AG09319 (cell line): ENCODE measurements at regions not wholly inside any gene's neighbourhood (a gene's known extent, or its start where the extent isn't known, plus 50 kb on each side); places are given as distances from the start of the nearest gene placed in this dataset.

Experiments used
- DNase-seq: peaks from one replicate; pipeline ENCODE4 v3.0.0-alpha.2; 2010; ENCODE audit warnings: low read depth; ENCODE audit errors: extremely low read depth
- TF ChIP-seq, protein P1 (sequence below): IDR thresholded peaks from 2 replicates; pipeline ENCODE4 v1.5.1; 2011; ENCODE audit warnings: low read depth, mild to moderate bottlenecking, inconsistent platforms, low read length, moderate library complexity

DNA sequence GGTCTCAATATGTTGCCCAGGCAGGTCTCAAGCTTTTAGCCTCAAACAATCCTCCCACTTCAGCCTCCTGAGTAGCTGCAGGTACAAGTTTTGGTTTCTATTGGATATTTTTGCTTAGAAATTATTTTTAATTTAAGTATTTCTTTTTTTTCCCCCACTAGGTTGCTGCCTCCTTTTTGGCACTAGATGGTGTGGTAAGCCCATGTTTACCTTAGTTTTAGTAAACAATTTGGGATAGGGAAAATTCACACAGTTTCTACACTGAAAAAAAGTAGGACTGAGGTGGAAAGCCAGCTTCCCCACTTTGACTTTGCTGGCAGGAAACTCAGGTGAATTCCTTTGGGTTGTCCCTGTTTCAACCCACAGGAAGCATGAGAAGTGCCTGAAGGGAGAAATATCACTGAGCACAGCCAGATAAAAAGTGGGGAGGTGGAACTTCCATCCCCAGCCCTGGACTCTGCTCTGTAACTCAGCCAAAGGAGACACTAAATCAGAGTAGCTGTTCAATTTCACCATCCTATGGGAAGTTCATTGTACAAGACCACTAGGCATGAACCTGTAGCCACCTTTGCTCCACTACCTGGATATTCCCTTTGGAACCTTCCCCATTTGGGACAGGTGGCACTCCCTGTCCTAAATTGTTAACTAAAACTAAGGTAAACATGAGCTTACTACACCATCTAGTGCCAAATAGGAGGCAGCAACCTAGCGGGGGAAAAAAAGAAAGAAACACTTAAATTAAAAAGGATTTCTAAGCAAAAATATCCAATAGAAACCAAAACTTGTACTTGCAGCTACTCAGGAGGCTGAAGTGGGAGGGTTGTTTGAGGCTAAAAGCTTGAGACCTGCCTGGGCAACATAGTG is 154.4 kb upstream of the FAT3 start:
- TF ChIP-seq, protein P1, sequence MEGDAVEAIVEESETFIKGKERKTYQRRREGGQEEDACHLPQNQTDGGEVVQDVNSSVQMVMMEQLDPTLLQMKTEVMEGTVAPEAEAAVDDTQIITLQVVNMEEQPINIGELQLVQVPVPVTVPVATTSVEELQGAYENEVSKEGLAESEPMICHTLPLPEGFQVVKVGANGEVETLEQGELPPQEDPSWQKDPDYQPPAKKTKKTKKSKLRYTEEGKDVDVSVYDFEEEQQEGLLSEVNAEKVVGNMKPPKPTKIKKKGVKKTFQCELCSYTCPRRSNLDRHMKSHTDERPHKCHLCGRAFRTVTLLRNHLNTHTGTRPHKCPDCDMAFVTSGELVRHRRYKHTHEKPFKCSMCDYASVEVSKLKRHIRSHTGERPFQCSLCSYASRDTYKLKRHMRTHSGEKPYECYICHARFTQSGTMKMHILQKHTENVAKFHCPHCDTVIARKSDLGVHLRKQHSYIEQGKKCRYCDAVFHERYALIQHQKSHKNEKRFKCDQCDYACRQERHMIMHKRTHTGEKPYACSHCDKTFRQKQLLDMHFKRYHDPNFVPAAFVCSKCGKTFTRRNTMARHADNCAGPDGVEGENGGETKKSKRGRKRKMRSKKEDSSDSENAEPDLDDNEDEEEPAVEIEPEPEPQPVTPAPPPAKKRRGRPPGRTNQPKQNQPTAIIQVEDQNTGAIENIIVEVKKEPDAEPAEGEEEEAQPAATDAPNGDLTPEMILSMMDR: no peak
- DNase-seq: no peak

DNA sequence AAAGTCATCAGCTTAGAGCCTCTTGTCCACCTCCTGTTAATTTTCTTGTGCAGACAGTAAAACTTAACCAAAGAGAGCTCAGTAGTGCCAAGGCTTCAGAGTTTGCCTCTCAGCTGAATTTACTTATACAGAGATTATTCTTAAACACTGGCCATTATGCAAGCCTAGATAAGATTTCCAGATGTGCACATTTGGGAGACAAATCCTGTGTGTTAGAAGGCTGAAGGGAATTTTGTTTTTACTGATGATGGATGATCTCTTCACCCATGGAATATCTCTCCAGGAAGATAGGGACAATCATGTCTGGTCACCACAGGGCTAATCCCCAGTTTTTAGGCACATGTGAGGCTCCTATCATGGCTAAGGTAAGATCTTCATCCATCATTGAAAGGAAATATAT is 157.6 kb upstream of the FAT3 start:
- no peak for DNase-seq
- TF ChIP-seq, protein P1: no peak

DNA sequence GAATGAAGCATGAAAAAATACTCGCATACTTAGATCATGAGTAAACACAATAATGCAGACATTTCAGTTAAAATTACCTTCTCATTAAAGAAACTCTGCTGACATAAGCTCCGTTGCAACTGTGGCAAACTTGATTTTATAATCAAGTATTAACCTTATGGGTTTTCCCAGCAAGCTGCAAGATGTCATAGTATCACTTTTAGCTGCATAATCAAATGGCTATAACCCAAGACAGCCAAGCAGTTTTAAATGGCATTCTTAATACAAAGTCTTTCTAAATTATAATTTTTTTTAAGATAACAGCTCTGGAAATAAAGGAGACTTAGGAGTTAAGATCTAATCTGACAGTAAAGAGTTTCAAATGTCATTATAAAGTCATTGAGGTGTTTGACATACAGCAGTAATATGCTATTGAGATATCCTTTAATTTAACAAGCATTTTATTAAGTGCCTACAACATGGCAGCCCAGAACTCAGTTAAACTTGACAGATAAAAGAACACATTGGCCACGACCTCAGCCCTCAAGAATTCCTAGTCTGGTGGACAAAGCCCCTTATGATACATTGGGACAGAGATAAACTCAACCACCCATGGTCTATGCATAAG is 163.1 kb upstream of the FAT3 start:
- no peak for DNase-seq
- TF ChIP-seq, protein P1: no peak

DNA sequence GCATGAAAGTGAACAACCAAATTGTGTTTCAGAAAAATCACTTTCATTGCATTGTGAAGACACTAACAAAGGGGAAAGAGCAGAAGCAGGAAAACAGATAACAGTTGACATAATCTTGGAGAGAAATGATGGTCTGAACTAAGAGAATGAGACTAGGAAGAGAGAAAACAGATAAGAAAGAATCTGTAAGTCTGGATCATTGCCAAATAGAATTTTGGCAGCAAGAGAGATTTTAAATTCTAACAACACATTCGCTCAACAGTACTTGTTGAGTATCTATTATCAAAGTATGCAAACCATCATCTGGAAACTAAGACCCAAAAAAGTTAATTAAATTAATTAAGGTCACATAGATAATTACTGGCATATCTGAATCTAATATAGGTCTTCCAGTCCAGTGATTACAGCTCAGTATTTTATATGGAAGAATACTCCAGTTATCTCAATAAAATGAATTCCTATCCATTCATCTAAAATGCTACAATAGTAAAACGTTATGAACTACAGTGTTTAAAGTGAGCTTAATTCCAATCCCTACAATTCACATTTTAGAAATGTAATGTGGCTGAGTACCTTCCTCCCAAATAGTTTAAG is 166.7 kb upstream of the FAT3 start:
- DNase-seq: no peak
- TF ChIP-seq, protein P1: no peak

DNA sequence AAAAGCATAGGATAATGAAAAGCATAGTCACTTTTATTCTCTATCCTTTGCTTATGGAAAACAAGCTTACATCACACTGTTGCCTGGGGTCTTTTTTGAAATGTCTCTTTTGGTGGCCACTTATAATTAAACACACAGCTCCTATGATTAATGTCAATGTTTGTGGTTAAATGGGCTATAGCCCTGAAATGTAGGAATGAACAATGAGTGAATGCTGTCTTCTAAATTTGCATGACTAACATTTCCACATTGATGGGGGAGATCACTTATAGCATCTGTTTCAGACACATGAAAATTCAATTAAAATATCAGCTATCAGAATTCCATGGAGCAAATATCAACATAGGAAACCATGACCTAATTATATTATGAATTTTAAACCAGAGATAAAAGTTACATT is 171.4 kb upstream of the FAT3 start:
- DNase-seq: no peak
- TF ChIP-seq, protein P1: no peak

DNA sequence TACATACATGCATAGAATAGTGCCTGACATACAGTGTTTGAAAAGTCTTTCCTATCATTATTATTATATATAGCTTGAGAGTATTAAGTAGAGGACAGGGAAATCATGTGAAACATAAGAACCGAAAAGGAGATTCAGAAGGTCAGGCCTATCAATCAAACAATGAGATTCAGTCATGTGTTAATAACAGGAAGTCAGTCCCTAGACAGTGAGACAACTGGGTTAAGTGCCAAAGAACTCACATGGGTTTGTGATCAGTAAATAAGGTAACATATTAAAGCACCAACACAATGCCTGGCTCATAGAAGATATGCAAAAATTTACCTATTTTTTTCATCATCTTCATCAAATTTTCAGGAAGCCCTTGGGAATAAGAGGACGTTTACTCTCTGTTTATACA is 174.3 kb upstream of the FAT3 start:
- no peak for DNase-seq

More for the DNA sequence above, 174.3 kb upstream of the FAT3 start:
- TF ChIP-seq, protein P1: no peak
